ENCODE measurements at regions not wholly inside any gene's neighbourhood (a gene's known extent, or its start where the extent isn't known, plus 50 kb on each side); places are given as distances from the start of the nearest gene placed in this dataset.

GRCh38 chr4:20046931-20047677 lies 204.6 kb upstream of the SLIT2 start:
- TF ChIP-seq CTCF (IDR thresholded peaks at IDR 0.05): no peak
- no peak for TF ChIP-seq EP300 (IDR thresholded peaks at IDR 0.05; ENCODE audit: borderline replicate concordance in 1 of 2, low read depth in 1 of 2, low read length in 1 of 2)
- no peak for TF ChIP-seq SIN3A (IDR thresholded peaks at IDR 0.05; ENCODE audit: borderline replicate concordance, low read depth, low read length)
- no peak for TF ChIP-seq POLR2AphosphoS5 (IDR thresholded peaks at IDR 0.05; ENCODE audit: low read depth, low read length)
- TF ChIP-seq JUND (IDR thresholded peaks at IDR 0.05): no peak
- no peak for TF ChIP-seq USF1 (IDR thresholded peaks at IDR 0.05; ENCODE audit: borderline replicate concordance, low read depth)
- TF ChIP-seq, protein P1, sequence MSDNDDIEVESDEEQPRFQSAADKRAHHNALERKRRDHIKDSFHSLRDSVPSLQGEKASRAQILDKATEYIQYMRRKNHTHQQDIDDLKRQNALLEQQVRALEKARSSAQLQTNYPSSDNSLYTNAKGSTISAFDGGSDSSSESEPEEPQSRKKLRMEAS (IDR thresholded peaks at IDR 0.05; ENCODE audit: low read depth): no peak
- no peak for TF ChIP-seq RXRA (IDR thresholded peaks at IDR 0.05; ENCODE audit: borderline replicate concordance, low read depth)
- TF ChIP-seq GABPA (IDR thresholded peaks at IDR 0.05; ENCODE audit: low read depth): no peak
- TF ChIP-seq FOXM1 (IDR thresholded peaks at IDR 0.05; ENCODE audit: low read depth): no peak

All from SK-N-SH (cell line).